NT2/D1 (cell line): ENCODE measurements at regions not wholly inside any gene's neighbourhood (a gene's known extent, or its start where the extent isn't known, plus 50 kb on each side); places are given as distances from the start of the nearest gene placed in this dataset.

Experiments
- SUZ12 ChIP-seq: IDR thresholded peaks from 2 replicates; pipeline ENCODE4 v1.6.1; 2011; ENCODE audit not compliant: insufficient read length, insufficient read depth; ENCODE audit errors: extremely low read depth
- YY1 ChIP-seq: IDR thresholded peaks from 2 replicates; pipeline ENCODE4 v1.6.1; 2011; ENCODE audit not compliant: insufficient read length, insufficient read depth
- ZNF274 ChIP-seq: IDR thresholded peaks from 2 replicates; pipeline ENCODE4 v1.6.1; 2011; ENCODE audit warnings: mild to moderate bottlenecking, low read depth, low read length

GRCh38 chr5:105506692-105507277, 1944.2 kb upstream of the NUDT12 start:
- no peak for TF ChIP-seq ZNF274
- no peak for TF ChIP-seq YY1
- no peak for TF ChIP-seq SUZ12
